HepG2 (cell line): ENCODE measurements at regions not wholly inside any gene's neighbourhood (a gene's known extent, or its start where the extent isn't known, plus 50 kb on each side); places are given as distances from the start of the nearest gene placed in this dataset.

Experiments used
- ATAC-seq: fragments of 200-7000 bp; cut with Tn5 transposase; 3 replicates; pipeline ENCODE4 v1.9.1; 2020; ENCODE audit warnings: mild to moderate bottlenecking, moderate library complexity
- BruUV-seq: library from RNA; stranded (reverse); fragments of 400-500 nt; replicated peaks from 2 replicates; lab custom pipeline; 2021; lab: Mats Ljungman, UMichigan
- CTCF ChIA-PET: fragments of 300-600 bp; formaldehyde crosslinking; extraction: SDS; loops from one replicate; lab custom pipeline; 2021; ENCODE audit warnings: low total read pairs, inconsistent platforms, low intra/inter-chr PET ratio; lab: Yijun Ruan, JAX
- POLR2A ChIA-PET: fragments of 350-600 bp; sonication (Branson Sonifier 250); formaldehyde crosslinking; loops from one replicate; lab custom pipeline; 2020; ENCODE audit warnings: antibody characterized with exemption, inconsistent platforms; lab: Yijun Ruan, JAX
- DNase-seq: peaks from one replicate; pipeline ENCODE4 v3.0.0-alpha.2; 2015; ENCODE audit warnings: low spot score
- FAIRE-seq: peaks from 3 replicates; lab custom pipeline; 2011; peaks lifted over from hg19 to GRCh38; lab: Jason Lieb, UNC
- H2AFZ ChIP-seq: one replicate; pipeline ENCODE4 v1.6.1; 2011; ENCODE audit warnings: low read length, inconsistent platforms
- H3K27ac ChIP-seq: fragments of 300-600 bp; 3 replicates; pipeline ENCODE4 v1.8.0; 2011; ENCODE audit warnings: mixed run types, mild to moderate bottlenecking, mixed read lengths, low read length, inconsistent platforms; ENCODE audit not compliant: insufficient read depth; ENCODE audit errors: extremely low read length
- H3K27me3 ChIP-seq, 2 experiments: fragments of 200-600 bp in 1 of 2; 2 replicates in 1 of 2; 3 replicates in 1 of 2; pipeline versions ENCODE4 v1.6.0 to v1.8.0; 2011; ENCODE audit warnings: low read length in 2 of 2, mild to moderate bottlenecking in 2 of 2, moderate library complexity in 2 of 2, inconsistent platforms in 1 of 2; ENCODE audit not compliant: insufficient read depth in 2 of 2, control insufficient read depth in 1 of 2
- H3K36me3 ChIP-seq, 2 experiments: fragments of 200-600 bp in 1 of 2; replicated peaks in 1 of 2; 2 replicates in 1 of 2; 3 replicates in 1 of 2; pipeline versions ENCODE4 v1.5.1 to v1.8.0; 2011; ENCODE audit warnings: low read length in 2 of 2, inconsistent platforms in 1 of 2; ENCODE audit not compliant: insufficient read depth in 2 of 2, control insufficient read depth in 1 of 2
- H3K4me1 ChIP-seq: 2 replicates; pipeline ENCODE4 v1.5.1; 2012; ENCODE audit warnings: low read length, inconsistent platforms; ENCODE audit not compliant: insufficient read depth
- H3K4me2 ChIP-seq: 2 replicates; pipeline ENCODE4 v1.6.0; 2011; ENCODE audit warnings: low read depth, low read length, inconsistent platforms
- H3K4me3 ChIP-seq, 3 experiments: fragments of 200-600 bp in 1 of 3; sonication (generic), shearing (Covaris generic) in 1 of 3; replicated peaks in 1 of 3; 2 replicates each; pipeline ENCODE4 v1.5.1; 2011 to 2016; ENCODE audit warnings: low read length in 3 of 3, inconsistent platforms in 2 of 3, low read depth in 2 of 3, mild to moderate bottlenecking in 2 of 3, control low read depth in 1 of 3, mixed read lengths in 1 of 3; ENCODE audit not compliant: insufficient read depth in 1 of 3
- H3K79me2 ChIP-seq: one replicate; pipeline ENCODE4 v1.6.1; 2011; ENCODE audit warnings: low read length, inconsistent platforms; ENCODE audit not compliant: insufficient read depth
- H3K9ac ChIP-seq: 2 replicates; pipeline ENCODE4 v1.6.0; 2011; ENCODE audit warnings: mild to moderate bottlenecking, low read depth, low read length, inconsistent platforms; ENCODE audit not compliant: insufficient read depth
- H3K9me3 ChIP-seq: 2 replicates; pipeline ENCODE4 v1.5.1; 2012; ENCODE audit warnings: mild to moderate bottlenecking, low read length
- H4K20me1 ChIP-seq: 2 replicates; pipeline ENCODE4 v1.6.0; 2011; ENCODE audit warnings: inconsistent platforms, mild to moderate bottlenecking, low read length, moderate library complexity; ENCODE audit not compliant: insufficient read depth
- BCL6 ChIP-seq: IDR thresholded peaks from 2 replicates; pipeline ENCODE4 v1.6.1; 2016; ENCODE audit warnings: missing genetic modification reagents, missing compliant biosample characterization
- ETS1 ChIP-seq: sonication (generic); formaldehyde crosslinking; IDR thresholded peaks from 2 replicates; pipeline ENCODE4 v1.4.0; 2020; ENCODE audit warnings: missing genetic modification reagents
- FOXJ3 ChIP-seq: sonication (generic); formaldehyde crosslinking; IDR thresholded peaks from 2 replicates; pipeline ENCODE4 v1.4.0; 2020; ENCODE audit warnings: missing genetic modification reagents, mild to moderate bottlenecking, borderline replicate concordance
- GRHL1 ChIP-seq: sonication (generic); formaldehyde crosslinking; conservative IDR thresholded peaks from 2 replicates; pipeline ENCODE4 v1.8.0; 2022; ENCODE audit warnings: missing genetic modification reagents
- MZF1 ChIP-seq: sonication (generic); formaldehyde crosslinking; IDR thresholded peaks from 2 replicates; pipeline ENCODE4 v1.8.1; 2023; ENCODE audit warnings: mild to moderate bottlenecking, missing genetic modification reagents, borderline replicate concordance
- NFE2L1 ChIP-seq: sonication (generic); formaldehyde crosslinking; IDR thresholded peaks from 2 replicates; pipeline ENCODE4 v1.4.0; 2020; ENCODE audit warnings: missing genetic modification reagents, mild to moderate bottlenecking, borderline replicate concordance
- NFYB ChIP-seq: sonication (generic); formaldehyde crosslinking; IDR thresholded peaks from 2 replicates; pipeline ENCODE4 v1.4.0; 2020; ENCODE audit warnings: missing genetic modification reagents
- SMYD3 ChIP-seq: sonication (generic); formaldehyde crosslinking; IDR thresholded peaks from 2 replicates; pipeline ENCODE4 v1.8.1; 2023; ENCODE audit warnings: mild to moderate bottlenecking, missing genetic modification reagents
- UBTF ChIP-seq: sonication (generic); formaldehyde crosslinking; IDR thresholded peaks from 2 replicates; pipeline ENCODE4 v1.4.0; 2020; ENCODE audit warnings: mild to moderate bottlenecking, missing genetic modification reagents
- ZBTB8A ChIP-seq: sonication (generic); formaldehyde crosslinking; IDR thresholded peaks from 2 replicates; pipeline ENCODE4 v1.4.0; 2020; ENCODE audit warnings: mild to moderate bottlenecking, low read depth, missing genetic modification reagents, borderline replicate concordance
- ZMAT5 ChIP-seq: sonication (generic); formaldehyde crosslinking; IDR thresholded peaks from 2 replicates; pipeline ENCODE4 v1.5.0; 2020; ENCODE audit warnings: mild to moderate bottlenecking, low read depth, missing genetic modification reagents, borderline replicate concordance
- ZNF207 ChIP-seq: fragments of 450-650 bp; IDR thresholded peaks from 2 replicates; pipeline ENCODE4 v1.6.1; 2016; ENCODE audit warnings: antibody characterized with exemption, borderline replicate concordance
- ZNF530 ChIP-seq: sonication (generic); formaldehyde crosslinking; IDR thresholded peaks from 2 replicates; pipeline ENCODE4 v1.5.0; 2020; ENCODE audit warnings: low read depth, mild to moderate bottlenecking, missing genetic modification reagents
- ZSCAN25 ChIP-seq: sonication (generic); formaldehyde crosslinking; IDR thresholded peaks from 2 replicates; pipeline ENCODE4 v1.8.0; 2022; ENCODE audit warnings: mild to moderate bottlenecking, missing genetic modification reagents
- WGBS: methylation state at CpG from one replicate; pipeline ENCODE4 v1.1.6; 2017; ENCODE audit warnings: low lambda C conversion rate; 5-methylcytosine and 5-hydroxymethylcytosine counted together
- in situ Hi-C: cut with HindIII; loops from 2 replicates; pipeline ENCODE4 v1.10.0; 2017; ENCODE audit warnings: low pct_unique_long_range_greater_than_20kb; ENCODE audit not compliant: extremely low pct_ligation_motif_present
- intact Hi-C: fragments of 100-400 bp; cut with micrococcal nuclease; formaldehyde crosslinking; loops from one replicate; pipeline ENCODE4 v1.10.0; 2022; ENCODE audit not compliant: unreplicated experiment

GRCh38 chr4:23976423-23976822, 86.6 kb upstream of the PPARGC1A start:
- CTCF ChIA-PET, result no interaction called here
- ATAC-seq, result no peak

GRCh38 chr4:23973308-23973855, 83.5 kb upstream of the PPARGC1A start:
- no peak for ATAC-seq
- FAIRE-seq, result no peak
- no peak overlapping the region for H3K9ac ChIP-seq
- no TSS peak for BruUV-seq
- 81% methylated on average over 1 of the region's 1 CpG for WGBS
- no peak for DNase-seq
- ChIA-PET CTCF (no interaction called here), POLR2A (no interaction called here)
- no peak overlapping the region for H3K27ac ChIP-seq
- H3K4me3 ChIP-seq, result no peak overlapping the region
- intact Hi-C loops, result no loop called here
- H2AFZ ChIP-seq, result no peak overlapping the region
- H4K20me1 ChIP-seq, result no peaks in the 10 kb centered on the region
- no peaks in the 10 kb centered on the region for H3K79me2 ChIP-seq
- H3K4me2 ChIP-seq, result no peak overlapping the region
- in situ Hi-C loops, result no loop called here
- peaks cover 11% of the 10 kb centered on the region for H3K4me1 ChIP-seq
- H3K9me3 ChIP-seq, result no peaks in the 10 kb centered on the region
- H3K36me3 ChIP-seq, result no peaks in the 10 kb centered on the region
- H3K27me3 ChIP-seq, result 0 out of 5 replicates have a peak, but pooled peaks cover 0 to 1% of the 10 kb centered on the region in 2 experiments
- TF ChIP-seq ZNF530 (no peak), SMYD3 (CRISPR knock-in tag) (no peak), ETS1 (CRISPR knock-in tag) (no peak), FOXJ3 (CRISPR knock-in tag) (no peak), ZBTB8A (CRISPR knock-in tag) (no peak), BCL6 (CRISPR knock-in tag) (no peak), GRHL1 (CRISPR knock-in tag) (no peak), ZNF207 (no peak), UBTF (CRISPR knock-in tag) (no peak), NFYB (no peak), MZF1 (CRISPR knock-in tag) (no peak)

More at GRCh38 chr4:23976423-23976822, 86.6 kb upstream of the PPARGC1A start:
- H3K4me2 ChIP-seq, result no peak overlapping the region
- no peak overlapping the region for H2AFZ ChIP-seq
- 18% methylated on average over 2 of the region's 2 CpGs for WGBS
- H4K20me1 ChIP-seq, result no peaks in the 10 kb centered on the region
- no peak overlapping the region for H3K4me3 ChIP-seq
- no peaks in the 10 kb centered on the region for H3K79me2 ChIP-seq
- intact Hi-C loops (no loop called here), in situ Hi-C loops (no loop called here)
- no peaks in the 10 kb centered on the region for H3K36me3 ChIP-seq
- BruUV-seq, result no TSS peak
- no peak overlapping the region for H3K9ac ChIP-seq
- H3K9me3 ChIP-seq, result no peaks in the 10 kb centered on the region
- POLR2A ChIA-PET, result no interaction called here
- TF ChIP-seq ZSCAN25 (CRISPR knock-in tag) (no peak), NFE2L1 (no peak), ZMAT5 (CRISPR knock-in tag) (no peak)
- TF ChIP-seq, all 625 proteins: peak for 0
- no peak overlapping the region for H3K27ac ChIP-seq
- H3K4me1 ChIP-seq, result no peaks in the 10 kb centered on the region
- H3K27me3 ChIP-seq, result no peaks in the 10 kb centered on the region
- no peak for DNase-seq
- FAIRE-seq, result no peak
